HK-2 (cell line): ENCODE measurements at regions not wholly inside any gene's neighbourhood (a gene's known extent, or its start where the extent isn't known, plus 50 kb on each side); places are given as distances from the start of the nearest gene placed in this dataset.
"Not testable (repeated sequence)": the region's sequence is repeated elsewhere in the genome, so short reads cannot be mapped to it uniquely, and the experiment has no call there.

Experiments
- DNase-seq: peaks from one replicate; pipeline ENCODE4 v3.0.0-alpha.2; 2018; ENCODE audit not compliant: unreplicated experiment

DNA sequence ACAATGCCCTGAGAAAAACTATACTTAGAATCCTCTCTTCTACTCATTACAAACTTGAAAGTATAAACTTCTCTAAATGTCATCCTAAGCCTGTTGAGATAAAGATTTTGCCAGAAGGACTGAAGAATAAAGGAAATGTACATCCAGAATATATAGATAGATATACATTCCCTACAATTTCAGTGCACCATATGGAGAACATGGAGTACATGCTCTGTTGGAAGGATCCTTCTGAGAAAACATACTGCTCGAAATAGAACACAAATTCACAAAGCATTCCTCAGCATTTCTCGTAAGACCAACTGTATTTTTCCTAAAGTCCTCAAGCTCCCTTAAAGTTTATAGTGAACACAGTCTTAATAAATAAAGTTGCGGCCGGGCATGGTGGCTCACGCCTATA, 69.7 kb upstream of the RASA1 start:
- DNase-seq, result no peak

GRCh38 chr5:87199246-87199645, 68.4 kb upstream of the RASA1 start:
- DNase-seq, result not testable (repeated sequence)

DNA sequence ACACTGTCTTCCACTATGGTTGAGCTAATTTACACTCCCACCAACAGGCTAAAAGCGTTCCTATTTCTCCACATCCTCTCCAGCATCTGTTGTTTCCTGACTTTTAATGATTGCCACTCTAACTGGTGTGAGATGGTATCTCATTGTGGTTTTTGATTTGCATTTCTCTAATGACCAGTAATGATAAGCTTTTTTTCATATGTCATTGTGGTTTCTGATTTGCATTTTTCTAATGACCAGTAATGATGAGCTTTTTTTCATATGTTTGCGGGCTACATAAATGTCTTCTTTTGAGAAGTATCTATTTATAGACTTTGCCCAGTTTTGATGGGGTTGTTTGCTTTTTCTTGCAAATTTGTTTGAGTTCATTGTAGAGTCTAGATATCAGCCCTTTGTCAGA, 68.0 kb upstream of the RASA1 start:
- DNase-seq, result not testable (repeated sequence)

DNA sequence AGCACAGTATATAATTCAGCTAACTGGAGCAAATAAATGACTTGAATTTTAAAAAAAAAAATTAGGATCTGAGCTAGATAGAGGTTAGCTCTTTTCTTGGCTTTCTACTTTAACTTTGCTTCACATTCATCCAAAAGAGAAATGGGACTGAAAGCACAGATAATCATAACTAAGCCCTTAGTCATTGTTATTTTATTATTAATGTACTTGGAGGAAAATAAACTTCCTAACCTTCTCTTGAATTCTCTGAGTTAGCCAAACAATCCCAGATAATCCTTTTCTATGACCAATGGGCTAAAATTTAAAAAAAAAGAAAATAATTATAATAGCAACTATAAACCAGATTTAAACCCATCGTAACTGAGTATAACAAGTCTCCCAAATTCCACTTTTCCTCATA, 57.6 kb upstream of the RASA1 start:
- no peak for DNase-seq

- no peak for DNase-seq
These were observed 56.9 kb upstream of the RASA1 start for GRCh38 chr5:87210743-87211142.

- no peak for DNase-seq
These were observed 56.0 kb upstream of the RASA1 start for GRCh38 chr5:87211676-87212075.

DNA sequence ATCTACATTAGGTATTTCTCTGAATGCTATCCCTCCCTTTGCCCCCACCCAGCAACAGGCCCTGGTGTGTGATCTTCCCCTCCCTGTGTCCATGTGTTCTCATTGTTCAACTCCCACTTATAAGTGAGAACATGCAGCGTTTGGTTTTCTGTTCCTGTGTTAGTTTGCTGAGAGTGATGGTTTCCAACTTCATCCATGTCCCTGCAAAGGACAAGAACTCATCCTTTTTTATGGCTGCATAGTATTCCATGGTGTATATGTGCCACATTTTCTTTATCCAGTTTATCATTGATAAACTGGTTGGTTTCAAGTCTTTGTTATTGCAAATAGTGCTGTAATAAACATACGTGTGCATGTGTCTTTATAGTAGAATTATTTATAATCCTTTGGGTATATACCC, 55.5 kb upstream of the RASA1 start:
- DNase-seq, result not testable (repeated sequence)

- not testable (repeated sequence) for DNase-seq
These were observed 50.2 kb upstream of the RASA1 start for GRCh38 chr5:87217480-87217879.
